PC-9 (cell line): ENCODE measurements at regions not wholly inside any gene's neighbourhood (a gene's known extent, or its start where the extent isn't known, plus 50 kb on each side); places are given as distances from the start of the nearest gene placed in this dataset.

Experiments
- CTCF ChIP-seq: fragments of 200-600 bp; sonication (generic); conservative IDR thresholded peaks from 2 replicates; pipeline ENCODE4 v1.6.1; 2017; ENCODE audit warnings: mixed run types, antibody characterized with exemption, mild to moderate bottlenecking, moderate library complexity
- EZH2 ChIP-seq: fragments of 200-600 bp; sonication (generic); IDR thresholded peaks from 2 replicates; pipeline ENCODE4 v1.8.0; 2017; ENCODE audit warnings: antibody characterized with exemption, low read depth

- TF ChIP-seq CTCF (no peak), EZH2 (no peak)
These were observed 176.1 kb upstream of the CHL1 start for GRCh38 chr3:20421-20820.
